Muscle layer of duodenum (tissue), 2 donors: ENCODE measurements at regions not wholly inside any gene's neighbourhood (a gene's known extent, or its start where the extent isn't known, plus 50 kb on each side); places are given as distances from the start of the nearest gene placed in this dataset.
A peak's percentile ranks its signal among the peaks of the same experiment; 100 is the strongest.

Experiments
- H3K27ac ChIP-seq: one replicate; pipeline ENCODE4 v1.7.0; 2013; ENCODE audit warnings: mild to moderate bottlenecking, low read length
- H3K27me3 ChIP-seq: one replicate; pipeline ENCODE4 v1.7.0; 2013; ENCODE audit warnings: low read depth, mild to moderate bottlenecking, control low read depth, low read length
- H3K36me3 ChIP-seq, 2 donors: one replicate each; pipeline ENCODE4 v1.7.0; 2013; ENCODE audit warnings: low read length in 2 of 2, control low read depth in 1 of 2, mild to moderate bottlenecking in 1 of 2; ENCODE audit not compliant: insufficient read depth in 2 of 2, control insufficient read depth in 1 of 2
- H3K4me1 ChIP-seq, 2 donors: one replicate each; pipeline ENCODE4 v1.7.0; 2013; ENCODE audit warnings: low read length in 2 of 2, mild to moderate bottlenecking in 2 of 2, control low read depth in 1 of 2, moderate library complexity in 1 of 2; ENCODE audit not compliant: insufficient read depth in 2 of 2, control insufficient read depth in 1 of 2
- H3K4me3 ChIP-seq, 2 donors: one replicate each; pipeline ENCODE4 v1.7.0; 2013; ENCODE audit warnings: low read length in 2 of 2, low read depth in 1 of 2, mild to moderate bottlenecking in 1 of 2
- H3K9me3 ChIP-seq, 2 donors: one replicate each; pipeline ENCODE4 v1.7.0; 2013; ENCODE audit warnings: low read length in 2 of 2, control low read depth in 1 of 2, mild to moderate bottlenecking in 1 of 2; ENCODE audit not compliant: control insufficient read depth in 1 of 2
- donor health status: healthy.

DNA sequence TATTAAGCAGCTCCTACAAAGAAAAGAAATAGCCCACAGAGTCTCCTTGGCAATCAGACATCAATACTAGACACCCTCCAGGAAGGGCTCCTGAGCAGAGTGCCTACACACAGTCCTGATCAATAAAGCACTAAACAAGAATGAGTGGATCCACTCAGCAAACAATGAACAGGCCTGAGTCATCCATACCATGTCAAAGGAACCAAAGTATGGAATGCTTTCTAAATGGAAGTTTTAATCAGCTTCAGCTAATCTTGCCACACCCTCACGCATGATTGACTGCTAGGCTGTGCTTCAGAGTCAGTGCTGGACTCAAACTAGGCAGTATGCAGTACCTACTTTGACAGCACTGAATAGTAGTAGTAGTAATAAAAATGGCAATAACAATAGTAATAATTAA lies 392.7 kb upstream of the HTR2A start:
- Histone ChIP-seq H3K27me3 (no peaks in the 10 kb centered on the region), H3K9me3 (no peaks in the 10 kb centered on the region), H3K4me3 (no peak overlapping the region), H3K4me1 (no peaks in the 10 kb centered on the region), H3K36me3 (no peaks in the 10 kb centered on the region), H3K27ac (no peak overlapping the region)

DNA sequence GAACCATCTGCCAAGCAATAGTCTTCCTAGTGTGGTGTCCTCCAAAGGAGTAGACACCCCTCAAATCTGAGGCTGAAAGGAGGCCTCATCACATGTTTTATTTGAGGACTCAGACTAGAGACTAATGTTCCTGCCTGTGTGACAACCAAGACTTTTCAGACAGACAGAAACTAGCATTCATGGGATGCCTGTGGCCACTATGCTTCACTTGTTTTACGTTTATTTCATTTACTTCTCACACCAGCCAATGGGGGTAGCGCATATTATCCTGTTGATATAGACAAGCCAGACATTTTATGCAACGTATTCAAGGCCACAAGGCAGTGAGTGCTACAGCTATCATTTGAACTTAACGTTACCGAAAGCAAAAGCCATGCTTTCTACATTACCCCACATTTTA lies 391.7 kb upstream of the HTR2A start:
- Histone ChIP-seq H3K27ac (no peak overlapping the region), H3K27me3 (no peaks in the 10 kb centered on the region), H3K4me1 (no peaks in the 10 kb centered on the region), H3K36me3 (no peaks in the 10 kb centered on the region), H3K9me3 (no peaks in the 10 kb centered on the region), H3K4me3 (no peak overlapping the region)

DNA sequence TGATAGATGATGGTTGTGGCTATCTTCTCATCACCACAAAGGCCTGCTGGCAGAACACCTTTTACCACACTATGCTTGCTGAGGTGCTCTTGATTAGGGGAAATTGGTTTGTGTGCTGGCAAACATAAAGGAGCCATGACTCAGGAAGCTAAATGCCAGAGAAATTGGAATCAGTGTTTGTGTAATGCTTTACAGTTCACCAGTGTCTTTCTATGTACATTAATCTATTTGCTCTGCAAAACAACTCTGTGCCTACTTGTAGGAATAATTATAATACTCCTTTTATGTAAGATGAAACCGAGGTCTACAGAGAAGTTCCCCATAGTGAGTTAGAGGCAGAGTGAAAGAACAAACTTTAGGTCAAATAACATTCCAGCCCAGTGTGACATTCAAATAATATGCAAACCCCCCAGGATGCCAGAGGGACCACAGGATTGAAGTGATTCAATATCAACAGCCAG lies 390.5 kb upstream of the HTR2A start:
- H3K36me3 ChIP-seq: no peaks in the 10 kb centered on the region
- H3K27me3 ChIP-seq: no peaks in the 10 kb centered on the region
- H3K9me3 ChIP-seq: no peaks in the 10 kb centered on the region
- H3K27ac ChIP-seq: no peak overlapping the region
- H3K4me3 ChIP-seq: no peak overlapping the region
- H3K4me1 ChIP-seq: no peaks in the 10 kb centered on the region

DNA sequence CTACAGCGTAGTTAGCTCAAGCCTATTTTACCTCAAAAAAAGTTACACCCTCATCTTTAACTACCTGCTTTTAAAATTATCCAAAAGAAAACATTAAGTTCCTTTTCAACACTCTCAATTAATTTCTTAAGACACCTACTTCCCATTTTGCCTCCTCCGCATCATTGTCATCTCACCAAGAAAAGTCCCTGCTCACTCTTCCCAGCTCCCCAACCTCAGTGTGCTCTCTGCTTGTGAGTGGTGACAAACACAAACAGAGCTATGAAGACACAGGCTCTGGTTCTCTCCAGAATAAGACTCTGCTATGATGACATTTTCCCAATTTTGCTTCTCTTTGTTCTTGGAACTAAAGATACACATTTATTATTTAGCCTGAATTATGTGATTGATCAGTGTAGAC lies 385.1 kb upstream of the HTR2A start:
- H3K9me3 ChIP-seq: no peaks in the 10 kb centered on the region
- H3K27me3 ChIP-seq: no peaks in the 10 kb centered on the region
- no peaks in the 10 kb centered on the region for H3K4me1 ChIP-seq
- H3K27ac ChIP-seq: no peak overlapping the region
- no peak overlapping the region for H3K4me3 ChIP-seq
- H3K36me3 ChIP-seq: no peaks in the 10 kb centered on the region

DNA sequence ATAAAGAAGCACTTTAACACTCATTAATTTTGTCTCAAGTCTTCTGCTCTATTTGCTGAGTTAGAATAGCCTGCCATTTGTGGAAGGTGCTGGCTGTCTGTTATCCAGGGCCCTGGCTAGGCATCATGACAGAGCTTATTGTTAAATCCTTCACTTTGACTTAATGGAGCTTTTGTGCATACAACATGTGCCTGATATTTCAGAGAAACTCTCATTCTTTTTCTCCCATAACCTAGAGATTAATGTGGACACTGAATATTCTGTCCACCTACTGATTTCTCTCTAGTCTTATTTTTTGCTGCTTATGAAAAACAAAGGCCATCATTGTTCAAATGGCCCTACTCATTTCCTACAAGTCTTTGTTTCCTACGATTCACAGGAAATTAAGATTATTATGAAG lies 383.1 kb upstream of the HTR2A start:
- H3K4me3 ChIP-seq: no peak overlapping the region

DNA sequence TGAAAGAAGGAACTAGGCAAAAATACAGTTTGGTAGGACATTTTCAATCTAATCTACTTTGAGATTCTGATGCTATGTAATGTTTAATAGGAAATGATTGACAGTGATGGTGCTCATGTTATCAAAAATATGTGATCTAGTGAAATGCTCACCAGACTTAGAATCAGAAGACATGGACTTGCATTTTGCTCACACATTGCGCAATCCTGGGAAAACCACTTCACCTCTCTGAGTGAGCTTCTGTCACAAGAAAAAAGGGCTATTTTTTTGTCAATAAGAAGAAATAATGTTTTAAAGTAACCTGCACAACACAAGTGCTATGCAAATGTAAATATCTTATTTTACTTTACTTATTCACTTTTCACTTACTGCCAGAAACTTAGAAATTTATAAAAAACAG lies 380.9 kb upstream of the HTR2A start:
- Histone ChIP-seq H3K9me3 (no peaks in the 10 kb centered on the region), H3K4me3 (no peak overlapping the region), H3K36me3 (no peaks in the 10 kb centered on the region), H3K4me1 (no peaks in the 10 kb centered on the region), H3K27me3 (no peaks in the 10 kb centered on the region), H3K27ac (no peak overlapping the region)

More for the DNA sequence above, 383.1 kb upstream of the HTR2A start:
- Histone ChIP-seq H3K36me3 (no peaks in the 10 kb centered on the region), H3K4me1 (no peaks in the 10 kb centered on the region), H3K27me3 (no peaks in the 10 kb centered on the region), H3K9me3 (no peaks in the 10 kb centered on the region), H3K27ac (no peak overlapping the region)

DNA sequence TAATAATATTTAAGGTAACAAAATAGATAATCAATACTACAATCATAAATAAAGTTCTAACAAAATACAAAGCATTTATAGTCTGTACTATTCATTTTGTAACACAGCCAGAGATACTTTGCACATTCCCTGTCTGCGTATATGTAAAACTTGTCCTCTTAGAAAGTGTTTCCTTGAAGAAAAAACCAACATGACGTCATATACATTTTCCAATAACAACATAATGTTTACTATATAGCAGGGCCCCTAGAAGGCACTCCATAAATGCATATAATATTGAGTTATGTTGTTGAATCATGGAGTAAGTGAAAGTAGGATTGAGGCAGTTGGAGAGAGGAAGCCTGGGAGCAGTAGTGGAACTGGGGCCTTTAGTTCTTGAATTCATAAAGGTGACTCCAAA lies 371.4 kb upstream of the HTR2A start:
- Histone ChIP-seq H3K36me3 (no peaks in the 10 kb centered on the region), H3K4me3 (no peak overlapping the region), H3K27me3 (no peaks in the 10 kb centered on the region), H3K4me1 (no peaks in the 10 kb centered on the region), H3K9me3 (no peaks in the 10 kb centered on the region), H3K27ac (no peak overlapping the region)

DNA sequence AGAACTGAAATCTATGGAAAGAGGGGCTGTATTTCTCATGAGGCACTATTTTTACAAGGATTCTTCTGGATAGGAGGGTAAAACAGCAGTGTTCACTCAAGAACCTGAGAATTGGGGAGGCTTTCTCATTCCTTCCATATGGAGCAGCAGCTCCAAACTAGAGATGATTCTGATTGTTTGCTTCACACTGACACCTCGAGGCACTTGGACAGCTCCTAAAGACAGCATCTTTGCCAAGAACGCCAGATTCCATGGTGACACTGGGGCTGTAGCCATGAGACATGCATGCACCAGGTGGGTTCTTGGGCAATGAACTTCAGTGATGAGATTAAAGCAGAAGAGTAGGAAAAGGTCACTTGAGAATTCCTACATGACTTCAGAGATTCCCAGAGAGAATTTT lies 361.5 kb upstream of the HTR2A start:
- no peaks in the 10 kb centered on the region for H3K4me1 ChIP-seq
- no peaks in the 10 kb centered on the region for H3K27me3 ChIP-seq
- H3K36me3 ChIP-seq: no peaks in the 10 kb centered on the region
- no peak overlapping the region for H3K27ac ChIP-seq
- H3K4me3 ChIP-seq: no peak overlapping the region
- H3K9me3 ChIP-seq: no peaks in the 10 kb centered on the region

DNA sequence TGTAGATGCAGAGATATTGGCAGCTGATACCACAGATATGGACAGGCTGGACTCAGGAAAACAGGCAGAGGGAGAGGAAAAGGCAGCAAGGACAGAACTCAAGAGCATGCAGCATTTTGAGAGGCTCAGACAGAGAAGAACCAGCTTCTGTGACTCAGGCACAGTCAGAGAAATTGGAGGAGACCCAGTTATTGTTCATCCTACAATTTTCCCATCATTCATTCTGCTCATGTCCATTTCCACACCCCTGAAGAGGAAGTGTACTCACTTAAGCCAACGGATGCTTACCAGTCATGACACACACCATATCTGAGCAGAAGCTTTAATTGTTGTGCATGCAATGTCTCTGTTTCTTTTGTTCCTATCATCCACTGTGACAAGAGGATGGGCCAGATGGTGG lies 359.8 kb upstream of the HTR2A start:
- Histone ChIP-seq H3K27me3 (no peaks in the 10 kb centered on the region), H3K36me3 (no peaks in the 10 kb centered on the region), H3K4me1 (no peaks in the 10 kb centered on the region), H3K4me3 (no peak overlapping the region), H3K27ac (no peak overlapping the region), H3K9me3 (no peaks in the 10 kb centered on the region)

DNA sequence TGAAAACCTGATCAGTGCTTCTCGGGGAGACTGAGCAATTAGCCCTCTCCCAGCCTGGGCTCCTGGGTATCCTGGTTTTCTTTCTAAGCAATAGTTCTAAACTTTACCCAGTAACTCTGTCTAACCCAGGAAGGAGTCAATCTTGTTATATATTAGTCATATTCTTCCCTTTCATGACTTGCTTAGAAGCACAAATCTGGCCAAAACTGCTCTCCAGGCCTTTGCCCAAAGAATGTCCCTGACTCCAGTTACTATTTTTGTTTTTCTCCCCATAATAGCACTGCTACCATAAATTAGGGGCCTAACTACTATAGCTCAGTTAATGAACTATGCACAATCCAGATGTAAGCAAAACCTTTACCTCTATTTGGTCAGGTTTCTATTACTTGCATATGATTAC lies 355.8 kb upstream of the HTR2A start:
- no peaks in the 10 kb centered on the region for H3K4me1 ChIP-seq
- no peak overlapping the region for H3K4me3 ChIP-seq
- H3K27me3 ChIP-seq: no peaks in the 10 kb centered on the region
- H3K36me3 ChIP-seq: no peaks in the 10 kb centered on the region
- H3K9me3 ChIP-seq: no peaks in the 10 kb centered on the region
- H3K27ac ChIP-seq: no peak overlapping the region

DNA sequence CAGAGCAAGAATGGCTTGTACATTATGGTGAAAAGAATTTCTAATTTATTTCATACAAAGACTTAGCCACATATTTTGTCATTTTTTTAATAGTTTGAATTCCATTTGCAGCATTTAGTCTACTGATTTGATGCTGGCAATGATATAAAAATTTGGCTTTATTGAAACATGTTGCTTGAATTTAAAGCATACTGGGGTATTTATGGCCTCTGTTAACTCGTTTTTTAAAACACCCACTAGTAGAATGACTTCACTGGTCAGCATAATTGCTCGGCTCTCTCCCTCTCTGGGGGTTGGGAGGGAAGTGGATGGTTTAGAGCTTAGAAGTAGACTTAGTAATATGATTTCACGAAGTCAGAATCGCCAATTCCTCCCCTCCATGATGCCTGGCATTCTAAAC lies 354.9 kb upstream of the HTR2A start:
- Histone ChIP-seq H3K4me1 (no peaks in the 10 kb centered on the region), H3K9me3 (no peaks in the 10 kb centered on the region), H3K36me3 (no peaks in the 10 kb centered on the region), H3K27ac (no peak overlapping the region), H3K4me3 (no peak overlapping the region), H3K27me3 (no peaks in the 10 kb centered on the region)

DNA sequence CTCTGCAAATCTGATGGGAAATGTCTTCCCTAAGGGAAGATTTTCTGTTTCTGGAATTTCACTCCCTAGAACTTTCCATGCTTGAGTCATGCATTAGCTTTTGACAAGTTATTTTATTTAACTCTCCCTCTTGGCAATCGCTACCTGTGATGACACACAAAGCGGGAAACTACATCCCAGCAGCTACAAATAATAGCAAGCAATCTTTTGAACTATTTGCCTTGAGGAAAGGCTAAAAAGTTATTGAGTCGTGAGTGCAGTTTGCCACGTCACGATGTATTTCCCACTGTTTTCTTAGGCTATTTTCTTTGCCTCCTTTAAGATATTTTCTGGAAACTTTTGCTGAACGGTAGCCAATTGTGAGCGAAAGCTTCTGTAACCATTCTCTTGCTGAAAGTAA lies 353.3 kb upstream of the HTR2A start:
- Histone ChIP-seq H3K4me3 (no peak overlapping the region), H3K27ac (peak overlapping the region; percentile 12), H3K4me1 (no peaks in the 10 kb centered on the region), H3K27me3 (no peaks in the 10 kb centered on the region), H3K36me3 (no peaks in the 10 kb centered on the region), H3K9me3 (no peaks in the 10 kb centered on the region)
